Posterior cingulate gyrus (tissue), 11 donors: ENCODE measurements at regions not wholly inside any gene's neighbourhood (a gene's known extent, or its start where the extent isn't known, plus 50 kb on each side); places are given as distances from the start of the nearest gene placed in this dataset.
A peak's percentile ranks its signal among the peaks of the same experiment; 100 is the strongest.

Source experiments
- DNase-seq, 10 donors: peaks; one replicate each; pipeline versions ENCODE4 v3.0.0 to v3.0.0-alpha.2; 2020 to 2021; ENCODE audit warnings: mixed read lengths in 3 of 10
- intact Hi-C: fragments of 100-400 bp; cut with DNase I; formaldehyde crosslinking; loops from one replicate; pipeline ENCODE4 v1.15.1; 2023

- intact Hi-C loops, result no loop called here
- DNase-seq, result no peak
These were observed 84.9 kb upstream of the NRIP1 start for GRCh38 chr21:15149600-15150224.

GRCh38 chr21:15151385-15152103, 86.7 kb upstream of the NRIP1 start:
- DNase-seq, result no peak
- intact Hi-C loops, result no loop called here

- intact Hi-C loops, result no loop called here
These were observed 87.8 kb upstream of the NRIP1 start for GRCh38 chr21:15152591-15152990.

GRCh38 chr21:15159382-15160020, 94.7 kb upstream of the NRIP1 start:
- intact Hi-C loops, result no loop called here
- no peak for DNase-seq

More at GRCh38 chr21:15152591-15152990, 87.8 kb upstream of the NRIP1 start:
- DNase-seq, result no peak

GRCh38 chr21:15160136-15160535, 95.3 kb upstream of the NRIP1 start:
- intact Hi-C loops, result no loop called here
- DNase-seq, result no peak

- intact Hi-C loops, result no loop called here
- DNase-seq, result peak in 1 of 10 donors; percentile 14
These were observed 98.1 kb upstream of the NRIP1 start for GRCh38 chr21:15162921-15163320.

GRCh38 chr21:15164273-15164672, 99.5 kb upstream of the NRIP1 start:
- intact Hi-C loops, result no loop called here

GRCh38 chr21:15164678-15165303, 100.0 kb upstream of the NRIP1 start:
- DNase-seq, result no peak
- intact Hi-C loops, result no loop called here

More at GRCh38 chr21:15164273-15164672, 99.5 kb upstream of the NRIP1 start:
- DNase-seq, result peak in 1 of 10 donors; percentile 39

GRCh38 chr21:15170614-15171013, 105.8 kb upstream of the NRIP1 start:
- intact Hi-C loops, result no loop called here
- DNase-seq, result no peak

- intact Hi-C loops, result no loop called here
- no peak for DNase-seq
These were observed 106.7 kb upstream of the NRIP1 start for GRCh38 chr21:15171546-15171945.

- no peak for DNase-seq
- intact Hi-C loops, result no loop called here
These were observed 108.2 kb upstream of the NRIP1 start for GRCh38 chr21:15172963-15173362.

- DNase-seq, result no peak
- intact Hi-C loops, result no loop called here
These were observed 110.1 kb upstream of the NRIP1 start for GRCh38 chr21:15174923-15175322.

- DNase-seq, result no peak
- intact Hi-C loops, result no loop called here
These were observed 117.9 kb upstream of the NRIP1 start for GRCh38 chr21:15182731-15183130.

GRCh38 chr21:15183813-15184257, 119.0 kb upstream of the NRIP1 start:
- intact Hi-C loops, result no loop called here
- DNase-seq, result no peak

GRCh38 chr21:15190412-15190811, 125.6 kb upstream of the NRIP1 start:
- intact Hi-C loops, result loop anchor here (10.0 kb wide), 1 partner anchor 56 kb away; no protein-coding TSS in a partner anchor
- DNase-seq, result no peak

- intact Hi-C loops, result loop anchor here (10.0 kb wide), 1 partner anchor 56 kb away; no protein-coding TSS in a partner anchor
- DNase-seq, result no peak
These were observed 126.0 kb upstream of the NRIP1 start for GRCh38 chr21:15190837-15191236.

- intact Hi-C loops, result loop anchor here (10.0 kb wide), 1 partner anchor 57 kb away; no protein-coding TSS in a partner anchor
- no peak for DNase-seq
These were observed 126.5 kb upstream of the NRIP1 start for GRCh38 chr21:15191342-15191741.

GRCh38 chr21:15192243-15192642, 127.4 kb upstream of the NRIP1 start:
- intact Hi-C loops, result loop anchor here (10.0 kb wide), 1 partner anchor 57 kb away; no protein-coding TSS in a partner anchor
- DNase-seq, result no peak

GRCh38 chr21:15193937-15194336, 129.1 kb upstream of the NRIP1 start:
- no peak for DNase-seq
- intact Hi-C loops, result loop anchor here (10.0 kb wide), 1 partner anchor 59 kb away; no protein-coding TSS in a partner anchor

GRCh38 chr21:15195104-15195503, 130.3 kb upstream of the NRIP1 start:
- intact Hi-C loops, result loop anchor here (10.0 kb wide), 1 partner anchor 60 kb away; no protein-coding TSS in a partner anchor
- DNase-seq, result no peak

- no peak for DNase-seq
- intact Hi-C loops, result loop anchor here (10.0 kb wide), 1 partner anchor 61 kb away; no protein-coding TSS in a partner anchor
These were observed 131.0 kb upstream of the NRIP1 start for GRCh38 chr21:15195768-15196167.
